ENCODE measurements at regions not wholly inside any gene's neighbourhood (a gene's known extent, or its start where the extent isn't known, plus 50 kb on each side); places are given as distances from the start of the nearest gene placed in this dataset.

DNA sequence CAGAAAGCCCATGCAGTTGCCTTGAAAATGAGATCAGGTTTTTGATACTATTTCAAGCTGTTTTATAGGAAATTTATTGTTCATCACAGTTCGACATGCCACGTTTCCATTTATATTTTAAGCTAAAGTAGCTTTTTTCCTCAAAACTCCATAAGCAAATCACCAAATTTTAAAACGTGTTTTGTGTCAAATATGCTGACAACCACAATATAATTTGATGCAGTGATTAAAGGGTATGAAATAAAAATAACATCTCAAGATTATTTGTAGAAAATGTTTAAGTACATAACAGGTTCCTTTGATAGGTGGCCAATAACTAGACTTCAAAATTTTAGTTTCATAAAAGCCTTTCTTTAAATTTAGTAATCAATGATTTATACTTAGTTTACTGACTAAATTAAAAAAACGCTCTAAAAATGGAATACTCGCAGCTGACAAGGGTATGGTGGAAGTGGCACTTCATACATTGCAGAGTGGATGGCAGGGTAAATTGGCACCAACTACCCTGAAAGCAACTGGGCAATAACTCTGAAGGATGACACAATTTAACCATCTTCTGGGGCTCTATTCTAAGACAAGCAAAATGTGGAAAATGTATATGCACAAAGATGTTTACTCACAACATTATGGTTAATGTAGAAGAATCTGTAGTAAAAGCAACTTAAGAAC lies 481.6 kb downstream of the TNS3 start:
- Histone ChIP-seq H3K9ac (ENCODE audit: low read length) (no peak overlapping the region), H3K4me2 (replicated peaks; ENCODE audit: low read depth, low read length, poor library complexity, severe bottlenecking) (no peak overlapping the region), H3K4me3 (ENCODE audit: control extremely low read depth in 1 of 5, extremely low read depth in 1 of 5, insufficient read depth in 1 of 5, low read depth in 2 of 5, low read length in 4 of 5) (no peak overlapping the region), H3K4me1 (ENCODE audit: control insufficient read depth in 2 of 2, insufficient read depth in 2 of 2, low read length in 2 of 2) (no peaks in the 10 kb centered on the region), H3K9me3 (ENCODE audit: control extremely low read depth in 1 of 3, control insufficient read depth in 2 of 3, insufficient read depth in 1 of 3, low read length in 2 of 3) (peaks cover 0 to 10% (median 2%) of the 10 kb centered on the region in 3 donors), H3K36me3 (replicated peaks in 1 of 2; ENCODE audit: control extremely low read depth in 1 of 2, control insufficient read depth in 1 of 2, extremely low read depth in 1 of 2, insufficient read depth in 2 of 2, low read length in 1 of 2) (no peaks in the 10 kb centered on the region), H4K20me1 (ENCODE audit: control insufficient read depth, insufficient read depth, low read length, poor library complexity, severe bottlenecking) (no peaks in the 10 kb centered on the region), H3K79me2 (ENCODE audit: control insufficient read depth, insufficient read depth, low read length) (no peaks in the 10 kb centered on the region), H2AFZ (ENCODE audit: insufficient read depth, low read depth, low read length, poor library complexity, severe bottlenecking) (no peak overlapping the region), H3K27ac (ENCODE audit: low read length in 2 of 2) (no peak overlapping the region), H3K27me3 (replicated peaks in 1 of 4; ENCODE audit: control extremely low read depth in 1 of 4, control insufficient read depth in 3 of 4, insufficient read depth in 4 of 4, low read length in 3 of 4) (peaks cover 0 to 2% (median 0%) of the 10 kb centered on the region in 4 experiments)
- TF ChIP-seq, protein P1, sequence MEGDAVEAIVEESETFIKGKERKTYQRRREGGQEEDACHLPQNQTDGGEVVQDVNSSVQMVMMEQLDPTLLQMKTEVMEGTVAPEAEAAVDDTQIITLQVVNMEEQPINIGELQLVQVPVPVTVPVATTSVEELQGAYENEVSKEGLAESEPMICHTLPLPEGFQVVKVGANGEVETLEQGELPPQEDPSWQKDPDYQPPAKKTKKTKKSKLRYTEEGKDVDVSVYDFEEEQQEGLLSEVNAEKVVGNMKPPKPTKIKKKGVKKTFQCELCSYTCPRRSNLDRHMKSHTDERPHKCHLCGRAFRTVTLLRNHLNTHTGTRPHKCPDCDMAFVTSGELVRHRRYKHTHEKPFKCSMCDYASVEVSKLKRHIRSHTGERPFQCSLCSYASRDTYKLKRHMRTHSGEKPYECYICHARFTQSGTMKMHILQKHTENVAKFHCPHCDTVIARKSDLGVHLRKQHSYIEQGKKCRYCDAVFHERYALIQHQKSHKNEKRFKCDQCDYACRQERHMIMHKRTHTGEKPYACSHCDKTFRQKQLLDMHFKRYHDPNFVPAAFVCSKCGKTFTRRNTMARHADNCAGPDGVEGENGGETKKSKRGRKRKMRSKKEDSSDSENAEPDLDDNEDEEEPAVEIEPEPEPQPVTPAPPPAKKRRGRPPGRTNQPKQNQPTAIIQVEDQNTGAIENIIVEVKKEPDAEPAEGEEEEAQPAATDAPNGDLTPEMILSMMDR (IDR thresholded peaks at IDR 0.05), result no peak
- TF ChIP-seq EZH2 (IDR thresholded peaks at IDR 0.05; ENCODE audit: borderline replicate concordance, insufficient read depth, low read depth, low read length, poor library complexity, severe bottlenecking), result no peak
- 100% methylated on average over 1 of the region's 5 CpGs for WGBS (ENCODE audit: insufficient coverage)
- peaks cover 3% of the 10 kb centered on the region for H3K27me3 Mint-ChIP-seq
- POLR2A ChIA-PET, result no interaction called here
- intact Hi-C loops (cut with micrococcal nuclease), result no loop called here
- H3K4me1 Mint-ChIP-seq, result peaks cover 2% of the 10 kb centered on the region
- CTCF ChIA-PET, result interaction anchor here (0.8 to 1.5 kb wide), 2 partner anchors 12 to 13 kb away, joined by 3 to 5 read pairs; no protein-coding TSS in a partner anchor
- DNase-seq, result no peak
- H3K27ac Mint-ChIP-seq, result no peak overlapping the region
- peaks cover 3% of the 10 kb centered on the region for H3K9me3 Mint-ChIP-seq (ENCODE audit: insufficient read depth)
- no peak for ATAC-seq (ENCODE audit: low read depth)
- H3K4me3 Mint-ChIP-seq, result no peak overlapping the region

DNA sequence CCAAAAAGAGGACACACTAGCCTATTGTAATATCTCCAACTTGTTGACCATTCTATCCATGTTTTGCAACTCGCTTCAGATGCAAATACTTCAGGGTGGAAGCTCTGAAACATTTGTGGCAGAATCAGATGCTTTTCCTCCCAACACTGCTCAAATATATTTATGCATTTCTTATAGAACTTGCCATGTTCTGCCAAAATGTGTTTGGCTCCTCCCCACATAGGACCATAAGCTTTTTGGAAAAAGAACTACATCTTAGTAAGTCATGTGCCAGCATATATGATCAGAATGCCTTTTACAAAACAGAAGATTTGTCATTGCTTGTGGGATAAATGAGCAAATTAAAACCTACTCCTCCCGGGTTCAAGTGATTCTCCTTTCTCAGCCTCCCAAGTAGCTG lies 484.5 kb downstream of the TNS3 start:
- 100% methylated on average over 1 of the region's 2 CpGs for WGBS (ENCODE audit: insufficient coverage)

More for the DNA sequence above, 484.5 kb downstream of the TNS3 start:
- H3K4me2 ChIP-seq (replicated peaks; ENCODE audit: low read depth, low read length, poor library complexity, severe bottlenecking), result no peak overlapping the region
- H3K36me3 ChIP-seq (replicated peaks in 1 of 2; ENCODE audit: control extremely low read depth in 1 of 2, control insufficient read depth in 1 of 2, extremely low read depth in 1 of 2, insufficient read depth in 2 of 2, low read length in 1 of 2), result no peaks in the 10 kb centered on the region
- Mint-ChIP-seq H3K27ac (no peak overlapping the region), H3K4me1 (peaks cover under 1% of the 10 kb centered on the region), H3K4me3 (no peak overlapping the region), H3K27me3 (peaks cover 3% of the 10 kb centered on the region), H3K9me3 (ENCODE audit: insufficient read depth) (peaks cover 3% of the 10 kb centered on the region)
- POLR2A ChIA-PET, result no interaction called here
- no peak overlapping the region for H2AFZ ChIP-seq (ENCODE audit: insufficient read depth, low read depth, low read length, poor library complexity, severe bottlenecking)
- no peaks in the 10 kb centered on the region for H3K27me3 ChIP-seq (replicated peaks in 1 of 4; ENCODE audit: control extremely low read depth in 1 of 4, control insufficient read depth in 3 of 4, insufficient read depth in 4 of 4, low read length in 3 of 4)
- no peak for DNase-seq
- peaks cover 0 to 10% (median 2%) of the 10 kb centered on the region in 3 donors for H3K9me3 ChIP-seq (ENCODE audit: control extremely low read depth in 1 of 3, control insufficient read depth in 2 of 3, insufficient read depth in 1 of 3, low read length in 2 of 3)
- H3K4me3 ChIP-seq (ENCODE audit: control extremely low read depth in 1 of 5, extremely low read depth in 1 of 5, insufficient read depth in 1 of 5, low read depth in 2 of 5, low read length in 4 of 5), result no peak overlapping the region
- H3K79me2 ChIP-seq (ENCODE audit: control insufficient read depth, insufficient read depth, low read length), result no peaks in the 10 kb centered on the region
- H4K20me1 ChIP-seq (ENCODE audit: control insufficient read depth, insufficient read depth, low read length, poor library complexity, severe bottlenecking), result no peaks in the 10 kb centered on the region
- no peak for ATAC-seq (ENCODE audit: low read depth)
- H3K4me1 ChIP-seq (ENCODE audit: control insufficient read depth in 2 of 2, insufficient read depth in 2 of 2, low read length in 2 of 2), result no peaks in the 10 kb centered on the region
- CTCF ChIA-PET, result interaction anchor here (1.4 kb wide), 1 partner anchor 9 kb away, joined by 3 read pairs; no protein-coding TSS in a partner anchor
- no peak for TF ChIP-seq EZH2 (IDR thresholded peaks at IDR 0.05; ENCODE audit: borderline replicate concordance, insufficient read depth, low read depth, low read length, poor library complexity, severe bottlenecking)
- TF ChIP-seq, protein P1 (IDR thresholded peaks at IDR 0.05), result no peak
- no peak overlapping the region for H3K27ac ChIP-seq (ENCODE audit: low read length in 2 of 2)
- H3K9ac ChIP-seq (ENCODE audit: low read length), result no peak overlapping the region
- intact Hi-C loops (cut with micrococcal nuclease), result no loop called here
